Mammary epithelial cell (primary cell): ENCODE measurements at regions not wholly inside any gene's neighbourhood (a gene's known extent, or its start where the extent isn't known, plus 50 kb on each side); places are given as distances from the start of the nearest gene placed in this dataset.

Source experiments
- EZH2 ChIP-seq: IDR thresholded peaks from 2 replicates; pipeline ENCODE4 v1.6.1; 2012; ENCODE audit warnings: low read length, inconsistent platforms, borderline replicate concordance
- TF ChIP-seq, protein P1 (sequence below), 2 donors: IDR thresholded peaks in 1 of 2; conservative IDR thresholded peaks in 1 of 2; 2 replicates each; pipeline ENCODE4 v1.5.1; 2011 to 2012; ENCODE audit warnings: inconsistent platforms in 2 of 2, low read length in 2 of 2, mild to moderate bottlenecking in 2 of 2, control low read depth in 1 of 2, low read depth in 1 of 2; ENCODE audit not compliant: insufficient read depth in 1 of 2; ENCODE audit errors: extremely low read depth in 1 of 2

DNA sequence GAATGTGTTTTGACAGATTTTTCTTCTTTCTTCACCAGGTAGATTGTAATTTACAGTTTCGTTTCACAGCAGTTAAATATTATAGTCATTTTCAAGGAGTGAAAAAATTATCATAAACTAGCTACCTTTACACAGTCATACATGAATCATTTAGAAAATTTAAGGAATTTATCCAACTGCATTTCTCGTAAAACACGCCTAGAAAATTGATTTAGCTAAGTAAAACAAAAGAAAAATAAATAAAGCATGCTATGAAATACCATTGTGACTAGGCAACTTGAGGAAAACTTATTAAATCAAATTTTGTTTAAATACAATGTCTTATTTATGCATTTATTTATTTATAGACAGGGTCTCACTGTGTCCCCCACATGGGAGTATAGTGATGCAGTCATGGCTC, 109.9 kb upstream of the EMB start:
- TF ChIP-seq EZH2, result no peak
- TF ChIP-seq, protein P1, sequence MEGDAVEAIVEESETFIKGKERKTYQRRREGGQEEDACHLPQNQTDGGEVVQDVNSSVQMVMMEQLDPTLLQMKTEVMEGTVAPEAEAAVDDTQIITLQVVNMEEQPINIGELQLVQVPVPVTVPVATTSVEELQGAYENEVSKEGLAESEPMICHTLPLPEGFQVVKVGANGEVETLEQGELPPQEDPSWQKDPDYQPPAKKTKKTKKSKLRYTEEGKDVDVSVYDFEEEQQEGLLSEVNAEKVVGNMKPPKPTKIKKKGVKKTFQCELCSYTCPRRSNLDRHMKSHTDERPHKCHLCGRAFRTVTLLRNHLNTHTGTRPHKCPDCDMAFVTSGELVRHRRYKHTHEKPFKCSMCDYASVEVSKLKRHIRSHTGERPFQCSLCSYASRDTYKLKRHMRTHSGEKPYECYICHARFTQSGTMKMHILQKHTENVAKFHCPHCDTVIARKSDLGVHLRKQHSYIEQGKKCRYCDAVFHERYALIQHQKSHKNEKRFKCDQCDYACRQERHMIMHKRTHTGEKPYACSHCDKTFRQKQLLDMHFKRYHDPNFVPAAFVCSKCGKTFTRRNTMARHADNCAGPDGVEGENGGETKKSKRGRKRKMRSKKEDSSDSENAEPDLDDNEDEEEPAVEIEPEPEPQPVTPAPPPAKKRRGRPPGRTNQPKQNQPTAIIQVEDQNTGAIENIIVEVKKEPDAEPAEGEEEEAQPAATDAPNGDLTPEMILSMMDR (conservative IDR thresholded peaks at IDR 0.05 in 1 of 2, IDR thresholded peaks at IDR 0.05 in 1 of 2; ENCODE audit: extremely low read depth in 1 of 2, insufficient read depth in 1 of 2, low read depth in 1 of 2, low read length in 2 of 2), result no peak
